ENCODE measurements at regions not wholly inside any gene's neighbourhood (a gene's known extent, or its start where the extent isn't known, plus 50 kb on each side); places are given as distances from the start of the nearest gene placed in this dataset. TPM values are rescaled to one million over a fixed set of nuclear protein-coding genes. Genes with fewer than 3 reads are reported as not detected.

GRCh38 chr2:33652830-33653229, 53.7 kb upstream of the FAM98A start:
- Histone ChIP-seq H2AFZ (ENCODE audit: low read length) (no peak overlapping the region), H3K27ac (ENCODE audit: low read depth, low read length, poor library complexity, severe bottlenecking) (no peak overlapping the region), H3K4me2 (ENCODE audit: low read length) (no peak overlapping the region), H4K20me1 (ENCODE audit: insufficient read depth, low read length) (no peaks in the 10 kb centered on the region), H3K9me3 (ENCODE audit: low read length) (no peaks in the 10 kb centered on the region), H3K79me2 (ENCODE audit: insufficient read depth, low read depth, low read length) (no peaks in the 10 kb centered on the region), H3K36me3 (ENCODE audit: insufficient read depth, low read length) (no peaks in the 10 kb centered on the region), H3K9me2 (ENCODE audit: insufficient read depth, low read length) (no peaks in the 10 kb centered on the region), H3K4me1 (ENCODE audit: insufficient read depth, low read length, poor library complexity, severe bottlenecking) (no peaks in the 10 kb centered on the region), H3K4me3 (ENCODE audit: low read depth, low read length, poor library complexity, severe bottlenecking) (no peak overlapping the region)
- POLR2A ChIA-PET = interaction anchor here (1.6 kb wide), 1 partner anchor 16 kb away, joined by 4 read pairs; no protein-coding TSS in a partner anchor
- CTCF ChIA-PET (ENCODE audit: unreplicated experiment) = no interaction called here
- BruUV-seq (replicated peaks) = no TSS peak
- intact Hi-C loops (cut with micrococcal nuclease; ENCODE audit: unreplicated experiment) = no loop called here
- no peak for DNase-seq (ENCODE audit: low spot score)
- TF ChIP-seq CTCF (conservative IDR thresholded peaks at IDR 0.05; ENCODE audit: low read length) = no peak
- TF ChIP-seq EZH2phosphoT487 (IDR thresholded peaks at IDR 0.05; ENCODE audit: borderline replicate concordance, low read depth, low read length) = no peak

- H3K4me1 ChIP-seq (ENCODE audit: insufficient read depth, low read length, poor library complexity, severe bottlenecking) = no peaks in the 10 kb centered on the region
- no peaks in the 10 kb centered on the region for H3K79me2 ChIP-seq (ENCODE audit: insufficient read depth, low read depth, low read length)
- no peak overlapping the region for H3K27ac ChIP-seq (ENCODE audit: low read depth, low read length, poor library complexity, severe bottlenecking)
- no peaks in the 10 kb centered on the region for H3K9me2 ChIP-seq (ENCODE audit: insufficient read depth, low read length)
- ChIA-PET CTCF (ENCODE audit: unreplicated experiment) (no interaction called here), POLR2A (no interaction called here)
- TF ChIP-seq EZH2phosphoT487 (IDR thresholded peaks at IDR 0.05; ENCODE audit: borderline replicate concordance, low read depth, low read length) (no peak), CTCF (conservative IDR thresholded peaks at IDR 0.05; ENCODE audit: low read length) (no peak)
- H3K36me3 ChIP-seq (ENCODE audit: insufficient read depth, low read length) = no peaks in the 10 kb centered on the region
- no TSS peak for BruUV-seq (replicated peaks)
- intact Hi-C loops (cut with micrococcal nuclease; ENCODE audit: unreplicated experiment) = no loop called here
- H2AFZ ChIP-seq (ENCODE audit: low read length) = no peak overlapping the region
- no peaks in the 10 kb centered on the region for H4K20me1 ChIP-seq (ENCODE audit: insufficient read depth, low read length)
- DNase-seq (ENCODE audit: low spot score) = no peak
- H3K4me2 ChIP-seq (ENCODE audit: low read length) = no peak overlapping the region
- H3K9me3 ChIP-seq (ENCODE audit: low read length) = no peaks in the 10 kb centered on the region
- no peak overlapping the region for H3K4me3 ChIP-seq (ENCODE audit: low read depth, low read length, poor library complexity, severe bottlenecking)
These were observed 51.1 kb upstream of the FAM98A start for GRCh38 chr2:33650171-33650570.

Small RNA genes in the stretch of these regions (microRNA-seq; reads per million reads assigned to microRNA genes)
- gene MIR548AD (ENCODE audit: borderline replicate concordance) = not detected

Small RNA genes in the stretch of these regions (small RNA-seq; reads per million reads assigned to genes)
- not detected for gene AC013442.1
- gene AC083939.1 = not detected
- gene MIR548AD = not detected
- not detected for gene RNU6-1117P

Measured in OCI-LY7 (cell line).